Cardiac septum (tissue), 1 donor: ENCODE measurements at regions not wholly inside any gene's neighbourhood (a gene's known extent, or its start where the extent isn't known, plus 50 kb on each side); places are given as distances from the start of the nearest gene placed in this dataset.

Experiments
- DNase-seq: peaks from one replicate; pipeline ENCODE4 v3.0.0-alpha.2; 2020; ENCODE audit warnings: low spot score
- intact Hi-C: fragments of 100-400 bp; cut with DNase I; formaldehyde crosslinking; loops from one replicate; pipeline ENCODE4 v1.14.0; 2022
- donor health status: DM: no; HTN: no; CAD: no.

DNA sequence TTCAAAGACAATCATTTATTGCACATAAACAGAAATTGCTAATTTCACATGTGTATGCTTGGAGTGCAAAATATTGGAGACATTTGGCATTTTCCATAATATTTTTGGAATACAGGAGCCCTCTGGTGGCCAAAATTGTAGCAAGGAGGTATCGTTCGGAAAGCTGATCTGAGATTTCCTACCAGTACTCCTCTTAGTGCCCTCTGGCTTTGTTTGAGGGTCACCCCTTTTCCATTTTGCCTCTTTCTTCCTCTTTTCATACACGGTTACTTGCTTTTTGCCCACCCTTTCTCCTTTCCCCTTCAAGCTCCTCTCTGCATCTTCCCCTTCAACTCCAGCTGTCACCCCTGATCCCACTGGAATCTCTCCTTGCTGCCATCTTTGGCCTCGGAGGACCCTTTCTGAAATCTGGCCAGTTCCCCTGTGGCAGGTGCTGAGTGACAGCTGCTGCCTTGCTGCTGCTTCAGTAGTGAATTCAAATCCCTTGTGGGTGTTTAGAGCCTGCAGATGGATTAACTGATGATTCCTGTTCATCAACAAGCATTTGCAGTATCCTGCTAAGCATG lies 164.6 kb upstream of the PARP11 start:
- DNase-seq: no peak
- intact Hi-C loops: loop anchor here (5.0 kb wide), 2 partner anchors 41 to 151 kb away; no protein-coding TSS in a partner anchor

- intact Hi-C loops: loop anchor here (5.0 kb wide), 2 partner anchors 39 to 149 kb away; no protein-coding TSS in a partner anchor
- no peak for DNase-seq
These were observed 163.6 kb upstream of the PARP11 start for GRCh38 chr12:4036671-4037271.

DNA sequence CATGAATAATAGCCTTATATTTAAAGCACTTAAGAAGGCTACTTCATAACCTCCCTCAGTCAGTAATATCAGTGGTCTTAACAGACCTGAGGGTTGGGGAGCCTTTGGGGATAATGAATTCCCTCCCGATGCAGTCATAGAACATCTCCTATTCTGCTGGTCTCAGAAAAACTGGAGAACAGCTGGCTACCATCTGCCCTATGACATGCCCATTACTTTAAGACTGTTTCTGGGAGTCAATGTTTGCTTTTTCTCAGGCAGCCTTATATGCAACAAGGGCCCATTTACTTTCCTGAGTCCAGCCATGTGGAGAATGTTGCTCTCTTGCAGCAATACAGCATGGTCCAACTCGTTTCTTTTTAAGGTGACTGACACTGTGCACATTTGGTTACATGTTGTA lies 161.7 kb upstream of the PARP11 start:
- intact Hi-C loops: loop anchor here (5.0 kb wide), 2 partner anchors 38 to 148 kb away; no protein-coding TSS in a partner anchor

DNA sequence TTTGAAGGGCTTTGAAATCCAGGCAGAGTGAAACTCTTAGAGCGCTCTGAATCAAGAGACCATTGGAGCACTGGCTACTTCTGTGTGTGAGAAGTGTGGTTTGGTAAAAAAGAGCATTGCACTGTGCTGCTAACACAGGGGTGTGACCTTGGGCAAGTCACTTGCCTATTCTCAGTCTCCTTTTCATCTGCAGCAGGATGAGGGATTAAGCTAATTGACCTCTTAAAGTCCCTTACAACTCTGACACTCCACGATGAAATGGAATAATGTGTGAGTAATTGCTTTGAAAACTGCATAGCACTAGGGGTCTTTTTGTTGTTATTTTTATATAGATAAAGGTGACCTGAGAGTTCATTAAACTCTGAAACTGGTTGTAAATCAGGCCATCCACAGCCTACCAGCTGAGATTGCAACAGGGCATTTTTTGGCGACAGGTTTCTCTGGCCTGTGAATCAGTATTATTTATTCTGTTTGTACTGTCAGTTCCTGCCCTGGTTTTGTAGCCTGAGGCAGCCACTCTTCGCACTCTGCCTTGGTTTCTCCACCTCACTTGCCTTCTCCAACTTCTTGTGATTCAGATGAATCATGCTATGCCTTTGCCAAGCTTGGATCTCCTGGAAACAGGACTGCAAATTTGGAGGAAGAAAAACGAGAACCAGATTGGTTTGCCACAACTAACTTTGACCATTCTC lies 159.9 kb upstream of the PARP11 start:
- intact Hi-C loops: no loop called here
- DNase-seq: no peak

More for the DNA sequence above, 161.7 kb upstream of the PARP11 start:
- DNase-seq: no peak

GRCh38 chr12:4031703-4032291 lies 158.6 kb upstream of the PARP11 start:
- no peak for DNase-seq
- intact Hi-C loops: loop anchor here (2.0 kb wide), 1 partner anchor 245 kb away; no protein-coding TSS in a partner anchor

DNA sequence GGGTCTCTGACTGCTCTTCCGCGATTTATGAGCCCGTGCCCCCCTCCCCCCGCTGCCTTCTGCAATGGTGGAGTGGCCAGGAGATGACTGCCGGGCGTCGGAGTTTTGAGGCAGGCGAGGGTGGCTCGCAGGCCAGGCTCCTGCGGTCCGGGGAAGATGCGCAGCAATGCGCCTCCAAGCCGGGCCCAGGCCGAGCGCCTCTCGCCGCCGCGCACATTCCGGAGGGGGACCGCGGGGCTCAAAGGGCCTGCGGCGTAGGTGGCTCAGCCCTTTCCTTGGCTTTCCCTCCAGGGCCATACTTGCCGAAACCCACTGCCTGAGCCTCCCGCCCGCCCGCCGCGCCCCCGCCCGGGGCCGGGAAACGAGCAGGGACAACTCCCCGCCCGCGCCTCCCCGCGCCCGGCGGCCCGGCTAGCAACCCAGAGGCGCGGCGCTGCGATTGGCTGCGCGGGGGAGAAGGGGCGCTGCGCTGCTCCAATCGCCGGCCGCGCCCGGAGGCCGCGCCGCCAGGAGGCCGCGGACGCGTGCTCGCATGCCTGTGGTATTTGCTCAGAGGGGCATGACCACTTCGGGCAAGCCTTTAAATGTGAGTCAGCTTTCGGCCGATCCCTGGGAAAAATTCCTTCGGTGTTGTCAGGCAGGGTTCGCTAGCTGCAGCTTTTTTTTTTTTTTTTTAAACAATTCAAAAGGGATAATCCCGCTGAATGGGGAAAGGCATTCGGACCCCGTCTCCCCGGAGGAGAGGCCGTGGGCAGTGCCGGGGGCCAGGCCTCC lies 157.9 kb upstream of the PARP11 start:
- intact Hi-C loops: loop anchor here (2.0 kb wide), 1 partner anchor 246 kb away; no protein-coding TSS in a partner anchor
- DNase-seq: peak; percentile 90

GRCh38 chr12:4027412-4027811 lies 154.2 kb upstream of the PARP11 start:
- intact Hi-C loops: no loop called here
- no peak for DNase-seq

- intact Hi-C loops: no loop called here
- DNase-seq: no peak
These were observed 153.3 kb upstream of the PARP11 start for GRCh38 chr12:4026517-4026916.

- intact Hi-C loops: no loop called here
These were observed 152.8 kb upstream of the PARP11 start for GRCh38 chr12:4026020-4026358.

DNA sequence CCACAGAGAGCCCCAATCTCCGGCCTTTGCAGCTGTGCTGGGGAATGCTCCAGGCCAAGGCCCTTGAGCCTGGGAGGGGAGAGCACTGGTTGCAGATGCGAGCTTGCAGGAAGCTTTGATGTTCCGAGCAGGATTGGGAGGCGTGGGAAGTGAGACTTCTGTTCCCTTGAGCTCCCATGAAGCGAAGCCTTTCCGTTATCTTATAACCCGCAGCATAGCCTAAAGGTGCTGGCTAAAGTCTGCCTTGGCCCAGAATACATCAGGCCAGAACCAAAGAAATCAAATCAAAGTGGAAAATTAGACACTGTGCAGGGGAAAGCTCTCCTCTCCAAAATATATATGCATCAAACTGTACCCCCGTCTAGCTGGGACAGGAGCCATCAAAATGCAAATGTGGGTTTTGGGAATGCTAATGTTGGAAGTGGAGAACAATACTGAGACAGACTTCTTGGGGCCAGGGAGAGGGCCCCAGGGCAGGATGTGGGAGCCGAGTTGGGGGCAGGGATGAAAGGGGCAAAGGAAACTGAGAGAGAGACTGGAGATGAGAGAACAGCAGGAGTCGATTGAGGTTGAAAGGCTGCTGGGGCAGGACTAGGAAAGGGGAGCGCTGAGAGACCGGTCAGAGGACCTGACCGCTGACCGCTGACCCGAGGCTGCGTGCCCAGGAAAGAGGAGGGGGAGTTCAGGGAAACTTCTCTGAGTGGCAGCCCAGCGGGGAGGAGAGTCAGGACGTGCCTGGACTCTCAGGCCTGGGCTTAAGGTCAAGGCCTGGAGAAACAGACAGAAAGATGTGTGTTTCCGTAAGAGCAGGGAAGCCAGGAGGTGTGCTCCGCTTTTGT lies 152.2 kb upstream of the PARP11 start:
- intact Hi-C loops: no loop called here
- no peak for DNase-seq

More at GRCh38 chr12:4026020-4026358, 152.8 kb upstream of the PARP11 start:
- no peak for DNase-seq

- DNase-seq: no peak
- intact Hi-C loops: no loop called here
These were observed 151.5 kb upstream of the PARP11 start for GRCh38 chr12:4024701-4025100.

DNA sequence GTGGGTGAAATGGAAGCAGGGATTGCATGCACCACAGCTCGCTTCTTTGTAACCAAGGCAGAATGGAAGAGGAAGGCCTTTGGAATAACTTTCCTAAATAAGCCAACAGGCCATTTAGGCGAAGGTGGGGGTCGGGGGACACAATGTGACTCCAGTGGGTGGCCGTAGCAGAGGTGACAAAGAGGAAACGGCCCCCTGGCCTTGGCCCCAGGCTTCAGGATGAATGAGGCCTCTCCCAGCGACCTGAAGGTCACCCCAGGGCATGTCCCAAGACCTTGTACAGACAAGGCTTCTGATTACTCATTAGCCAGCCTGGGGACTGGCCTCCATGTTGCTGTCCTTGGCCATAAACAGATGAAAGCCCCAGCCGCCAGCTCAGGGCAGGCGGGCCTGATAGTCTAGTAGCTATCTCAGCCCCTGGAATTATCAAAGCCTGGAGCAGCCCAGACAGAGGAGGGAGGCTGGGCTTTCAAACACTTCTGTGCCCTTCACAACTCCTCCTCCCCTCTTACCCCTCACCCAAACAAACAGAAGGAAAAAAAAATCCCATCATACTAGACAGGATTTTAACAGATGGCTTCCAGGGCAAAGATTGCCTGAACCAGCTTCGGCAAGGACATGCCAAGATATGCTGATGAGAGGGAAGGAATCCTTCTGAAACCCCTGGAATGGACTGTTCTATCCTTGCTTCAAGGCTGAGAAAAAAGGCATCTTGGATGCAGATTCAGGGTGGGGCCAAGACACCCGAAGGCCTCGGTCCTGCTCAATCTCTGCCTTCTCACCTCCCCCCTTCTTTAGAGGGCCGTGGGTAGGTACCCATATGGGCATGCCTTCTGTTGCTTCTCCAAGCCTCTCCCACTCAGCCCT lies 142.3 kb upstream of the PARP11 start:
- intact Hi-C loops: no loop called here
- DNase-seq: no peak

- intact Hi-C loops: no loop called here
- DNase-seq: no peak
These were observed 141.6 kb upstream of the PARP11 start for GRCh38 chr12:4014858-4015224.

DNA sequence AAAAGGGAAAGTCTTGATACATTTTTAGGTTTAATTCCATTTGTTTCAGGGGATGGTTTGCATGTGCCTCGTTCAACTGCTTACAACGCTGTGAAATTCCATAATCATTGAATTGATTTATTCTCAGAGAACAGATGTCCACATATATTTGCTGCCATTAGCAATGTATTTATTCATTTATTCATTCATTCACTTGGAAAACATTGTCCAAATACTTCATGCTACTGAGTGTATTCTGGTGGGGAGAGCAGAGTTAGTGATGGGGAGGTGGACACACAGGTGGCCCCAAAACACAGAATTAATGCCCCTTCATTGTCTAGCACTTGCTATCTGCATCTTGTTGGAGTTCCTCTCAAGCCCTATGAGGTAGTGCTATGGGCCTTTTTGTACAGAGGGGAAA lies 141.2 kb upstream of the PARP11 start:
- intact Hi-C loops: no loop called here
- DNase-seq: no peak

- DNase-seq: no peak
- intact Hi-C loops: no loop called here
These were observed 140.1 kb upstream of the PARP11 start for GRCh38 chr12:4012977-4013968.

DNA sequence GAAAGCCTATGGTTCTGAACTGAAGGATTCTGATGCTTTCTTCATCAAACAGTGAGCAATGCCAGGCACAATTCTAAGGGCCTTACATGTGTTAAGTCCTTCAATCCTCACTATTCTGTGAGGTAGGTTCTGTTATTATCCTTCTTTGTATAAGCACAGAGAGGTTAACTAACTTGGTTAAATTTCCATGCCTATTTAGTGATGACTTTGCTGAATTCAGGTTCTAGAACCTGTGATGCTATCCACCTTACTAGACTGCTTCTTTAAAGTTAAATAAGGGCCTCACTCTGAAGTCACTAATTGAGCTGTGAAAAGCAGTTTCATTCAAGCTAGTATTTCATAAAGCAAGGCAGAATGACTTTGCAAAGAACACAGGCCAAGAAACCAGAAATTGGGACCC lies 138.9 kb upstream of the PARP11 start:
- DNase-seq: no peak
- intact Hi-C loops: no loop called here

DNA sequence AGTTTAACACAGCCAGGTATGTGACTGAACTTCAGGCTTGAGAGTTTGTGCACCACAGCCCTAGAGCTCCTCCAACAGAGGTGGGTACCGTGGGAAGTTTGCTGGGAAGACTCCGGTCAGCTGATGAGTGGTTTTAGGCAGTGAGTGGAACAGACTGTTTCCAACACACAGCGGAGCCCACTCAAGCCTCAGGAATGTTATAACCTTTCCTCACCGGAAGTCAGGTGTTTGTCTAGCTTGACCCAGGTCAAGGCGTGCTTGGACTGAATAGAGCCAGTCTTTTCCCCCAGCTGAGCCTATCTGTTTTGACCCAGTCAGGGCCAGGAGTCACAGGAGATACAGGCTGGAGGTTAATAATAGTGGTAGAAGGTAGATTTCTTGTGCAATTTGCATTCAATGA lies 138.4 kb upstream of the PARP11 start:
- DNase-seq: no peak
- intact Hi-C loops: no loop called here
